ENCODE measurements at regions not wholly inside any gene's neighbourhood (a gene's known extent, or its start where the extent isn't known, plus 50 kb on each side); places are given as distances from the start of the nearest gene placed in this dataset.

DNA sequence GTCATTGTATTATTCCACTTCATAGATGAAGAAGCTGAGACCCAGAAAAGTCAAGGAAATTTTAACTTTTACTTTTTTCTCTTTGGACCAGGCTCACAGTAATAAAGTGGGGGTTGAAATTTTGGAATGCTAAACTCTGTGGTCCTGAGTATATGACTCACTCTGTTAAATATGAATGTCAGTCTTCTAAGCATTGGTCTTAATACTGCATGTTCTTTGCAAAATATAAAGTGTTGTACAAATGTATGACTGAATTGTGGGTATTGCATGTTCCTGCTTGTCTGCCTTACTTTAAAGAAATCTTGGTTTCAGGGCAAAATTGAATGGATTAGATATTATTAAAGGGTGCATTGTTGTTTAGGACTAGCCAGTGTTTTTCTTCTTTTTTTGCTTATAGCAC, 950.8 kb upstream of the GOT2 start:
- Histone ChIP-seq H3K4me3 (ENCODE audit: low read depth in 1 of 3, low read length in 3 of 3) (no peak overlapping the region), H3K27ac (ENCODE audit: low read depth in 1 of 2, low read length in 2 of 2) (no peak overlapping the region), H3K4me1 (ENCODE audit: control insufficient read depth in 4 of 4, insufficient read depth in 4 of 4, low read length in 3 of 4) (no peaks in the 10 kb centered on the region), H3K9me3 (ENCODE audit: control insufficient read depth in 4 of 4, low read length in 3 of 4) (no peaks in the 10 kb centered on the region), H3K36me3 (ENCODE audit: control insufficient read depth in 4 of 4, insufficient read depth in 3 of 4, low read depth in 1 of 4, low read length in 3 of 4) (no peaks in the 10 kb centered on the region), H3K9ac (ENCODE audit: low read depth in 1 of 2, low read length in 2 of 2) (no peak overlapping the region), H3K27me3 (ENCODE audit: control insufficient read depth in 4 of 4, insufficient read depth in 4 of 4, low read length in 3 of 4) (no peaks in the 10 kb centered on the region)
- no peak for TF ChIP-seq RAD21 (IDR thresholded peaks at IDR 0.05)
- no peak for TF ChIP-seq HNF4A (conservative IDR thresholded peaks at IDR 0.05)
- no peak for TF ChIP-seq HNF4G (IDR thresholded peaks at IDR 0.05)
- TF ChIP-seq, protein P1, sequence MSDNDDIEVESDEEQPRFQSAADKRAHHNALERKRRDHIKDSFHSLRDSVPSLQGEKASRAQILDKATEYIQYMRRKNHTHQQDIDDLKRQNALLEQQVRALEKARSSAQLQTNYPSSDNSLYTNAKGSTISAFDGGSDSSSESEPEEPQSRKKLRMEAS (IDR thresholded peaks at IDR 0.05) = no peak
- TF ChIP-seq, protein P2, sequence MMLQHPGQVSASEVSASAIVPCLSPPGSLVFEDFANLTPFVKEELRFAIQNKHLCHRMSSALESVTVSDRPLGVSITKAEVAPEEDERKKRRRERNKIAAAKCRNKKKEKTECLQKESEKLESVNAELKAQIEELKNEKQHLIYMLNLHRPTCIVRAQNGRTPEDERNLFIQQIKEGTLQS (IDR thresholded peaks at IDR 0.05) = no peak
- TF ChIP-seq JUND (IDR thresholded peaks at IDR 0.05) = no peak
- no peak for TF ChIP-seq RXRA (IDR thresholded peaks at IDR 0.05)
- TF ChIP-seq, protein P3, sequence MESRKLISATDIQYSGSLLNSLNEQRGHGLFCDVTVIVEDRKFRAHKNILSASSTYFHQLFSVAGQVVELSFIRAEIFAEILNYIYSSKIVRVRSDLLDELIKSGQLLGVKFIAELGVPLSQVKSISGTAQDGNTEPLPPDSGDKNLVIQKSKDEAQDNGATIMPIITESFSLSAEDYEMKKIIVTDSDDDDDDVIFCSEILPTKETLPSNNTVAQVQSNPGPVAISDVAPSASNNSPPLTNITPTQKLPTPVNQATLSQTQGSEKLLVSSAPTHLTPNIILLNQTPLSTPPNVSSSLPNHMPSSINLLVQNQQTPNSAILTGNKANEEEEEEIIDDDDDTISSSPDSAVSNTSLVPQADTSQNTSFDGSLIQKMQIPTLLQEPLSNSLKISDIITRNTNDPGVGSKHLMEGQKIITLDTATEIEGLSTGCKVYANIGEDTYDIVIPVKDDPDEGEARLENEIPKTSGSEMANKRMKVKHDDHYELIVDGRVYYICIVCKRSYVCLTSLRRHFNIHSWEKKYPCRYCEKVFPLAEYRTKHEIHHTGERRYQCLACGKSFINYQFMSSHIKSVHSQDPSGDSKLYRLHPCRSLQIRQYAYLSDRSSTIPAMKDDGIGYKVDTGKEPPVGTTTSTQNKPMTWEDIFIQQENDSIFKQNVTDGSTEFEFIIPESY (IDR thresholded peaks at IDR 0.05) = no peak
- TF ChIP-seq GABPA (IDR thresholded peaks at IDR 0.05 in 1 of 2, conservative IDR thresholded peaks at IDR 0.05 in 1 of 2) = no peak
- TF ChIP-seq EGR1 (IDR thresholded peaks at IDR 0.05; ENCODE audit: low read depth in 2 of 2) = no peak
- TF ChIP-seq, protein P4, sequence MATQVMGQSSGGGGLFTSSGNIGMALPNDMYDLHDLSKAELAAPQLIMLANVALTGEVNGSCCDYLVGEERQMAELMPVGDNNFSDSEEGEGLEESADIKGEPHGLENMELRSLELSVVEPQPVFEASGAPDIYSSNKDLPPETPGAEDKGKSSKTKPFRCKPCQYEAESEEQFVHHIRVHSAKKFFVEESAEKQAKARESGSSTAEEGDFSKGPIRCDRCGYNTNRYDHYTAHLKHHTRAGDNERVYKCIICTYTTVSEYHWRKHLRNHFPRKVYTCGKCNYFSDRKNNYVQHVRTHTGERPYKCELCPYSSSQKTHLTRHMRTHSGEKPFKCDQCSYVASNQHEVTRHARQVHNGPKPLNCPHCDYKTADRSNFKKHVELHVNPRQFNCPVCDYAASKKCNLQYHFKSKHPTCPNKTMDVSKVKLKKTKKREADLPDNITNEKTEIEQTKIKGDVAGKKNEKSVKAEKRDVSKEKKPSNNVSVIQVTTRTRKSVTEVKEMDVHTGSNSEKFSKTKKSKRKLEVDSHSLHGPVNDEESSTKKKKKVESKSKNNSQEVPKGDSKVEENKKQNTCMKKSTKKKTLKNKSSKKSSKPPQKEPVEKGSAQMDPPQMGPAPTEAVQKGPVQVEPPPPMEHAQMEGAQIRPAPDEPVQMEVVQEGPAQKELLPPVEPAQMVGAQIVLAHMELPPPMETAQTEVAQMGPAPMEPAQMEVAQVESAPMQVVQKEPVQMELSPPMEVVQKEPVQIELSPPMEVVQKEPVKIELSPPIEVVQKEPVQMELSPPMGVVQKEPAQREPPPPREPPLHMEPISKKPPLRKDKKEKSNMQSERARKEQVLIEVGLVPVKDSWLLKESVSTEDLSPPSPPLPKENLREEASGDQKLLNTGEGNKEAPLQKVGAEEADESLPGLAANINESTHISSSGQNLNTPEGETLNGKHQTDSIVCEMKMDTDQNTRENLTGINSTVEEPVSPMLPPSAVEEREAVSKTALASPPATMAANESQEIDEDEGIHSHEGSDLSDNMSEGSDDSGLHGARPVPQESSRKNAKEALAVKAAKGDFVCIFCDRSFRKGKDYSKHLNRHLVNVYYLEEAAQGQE (IDR thresholded peaks at IDR 0.05) = no peak
- TF ChIP-seq FOXA1 (IDR thresholded peaks at IDR 0.05) = no peak
- no peak for TF ChIP-seq YY1 (IDR thresholded peaks at IDR 0.05)
- no peak for TF ChIP-seq NR2F2 (IDR thresholded peaks at IDR 0.05)
- TF ChIP-seq TAF1 (conservative IDR thresholded peaks at IDR 0.05) = no peak
- no peak for TF ChIP-seq FOXA2 (IDR thresholded peaks at IDR 0.05)
- no peak for DNase-seq (ENCODE audit: low spot score)

DNA sequence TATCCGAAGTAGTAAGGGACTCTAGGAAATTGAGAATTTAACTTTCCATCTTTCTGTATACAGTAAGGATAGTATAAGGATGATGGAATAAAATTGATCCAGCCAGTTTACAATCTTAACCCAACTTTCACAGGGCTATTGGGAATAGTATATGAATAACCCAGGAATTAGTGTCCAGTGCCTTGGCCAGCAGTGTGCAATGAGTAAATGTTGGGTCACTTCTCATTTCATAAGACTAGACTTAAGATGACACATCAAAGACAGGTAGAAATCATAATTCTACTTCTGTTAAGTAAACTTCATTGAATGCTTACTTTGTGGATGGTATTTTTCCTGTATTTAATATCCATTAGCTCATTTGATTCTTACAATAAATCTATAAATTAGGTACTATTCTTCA, 949.6 kb upstream of the GOT2 start:
- Histone ChIP-seq H3K9me3 (ENCODE audit: control insufficient read depth in 4 of 4, low read length in 3 of 4) (no peaks in the 10 kb centered on the region), H3K36me3 (ENCODE audit: control insufficient read depth in 4 of 4, insufficient read depth in 3 of 4, low read depth in 1 of 4, low read length in 3 of 4) (no peaks in the 10 kb centered on the region), H3K27ac (ENCODE audit: low read depth in 1 of 2, low read length in 2 of 2) (no peak overlapping the region), H3K9ac (ENCODE audit: low read depth in 1 of 2, low read length in 2 of 2) (no peak overlapping the region), H3K4me1 (ENCODE audit: control insufficient read depth in 4 of 4, insufficient read depth in 4 of 4, low read length in 3 of 4) (no peaks in the 10 kb centered on the region), H3K27me3 (ENCODE audit: control insufficient read depth in 4 of 4, insufficient read depth in 4 of 4, low read length in 3 of 4) (no peaks in the 10 kb centered on the region), H3K4me3 (ENCODE audit: low read depth in 1 of 3, low read length in 3 of 3) (no peak overlapping the region)
- WGBS = 74% methylated on average over 1 of the region's 1 CpG
- TF ChIP-seq SP1 (IDR thresholded peaks at IDR 0.05) = no peak
- DNase-seq (ENCODE audit: low spot score) = no peak

Data from liver (tissue), 7 donors.